HG03280 (cell line): ENCODE measurements at regions not wholly inside any gene's neighbourhood (a gene's known extent, or its start where the extent isn't known, plus 50 kb on each side); places are given as distances from the start of the nearest gene placed in this dataset.
"Not testable (repeated sequence)": the region's sequence is repeated elsewhere in the genome, so short reads cannot be mapped to it uniquely, and the experiment has no call there.

ENCODE experiments used
- ATAC-seq: cut with Tn5 transposase; IDR thresholded peaks from one replicate; pipeline ENCODE4 v1.9.1; 2021; ENCODE audit warnings: mild to moderate bottlenecking, moderate library complexity; ENCODE audit not compliant: unreplicated experiment

- no peak for ATAC-seq
Measured at GRCh38 chrX:3815896-3816664, 102.6 kb upstream of the PRKX start.

- no peak for ATAC-seq
Measured at GRCh38 chrX:3811331-3812311, 98.2 kb upstream of the PRKX start.

GRCh38 chrX:3807906-3808305 is 94.5 kb upstream of the PRKX start:
- no peak for ATAC-seq

- no peak for ATAC-seq
Measured at GRCh38 chrX:3806630-3807029, 93.2 kb upstream of the PRKX start.

GRCh38 chrX:3803713-3804112 is 90.3 kb upstream of the PRKX start:
- no peak for ATAC-seq

- ATAC-seq: no peak
Measured at GRCh38 chrX:3803305-3803704, 89.9 kb upstream of the PRKX start.

GRCh38 chrX:3795411-3795810 is 82.0 kb upstream of the PRKX start:
- not testable (repeated sequence) for ATAC-seq

GRCh38 chrX:3791449-3791848 is 78.0 kb upstream of the PRKX start:
- ATAC-seq: no peak

GRCh38 chrX:3788494-3789233 is 75.2 kb upstream of the PRKX start:
- no peak for ATAC-seq

GRCh38 chrX:3787856-3788255 is 74.4 kb upstream of the PRKX start:
- ATAC-seq: no peak

GRCh38 chrX:3785822-3786221 is 72.4 kb upstream of the PRKX start:
- ATAC-seq: not testable (repeated sequence)

GRCh38 chrX:3780564-3780963 is 67.1 kb upstream of the PRKX start:
- no peak for ATAC-seq

- no peak for ATAC-seq
Measured at GRCh38 chrX:3779546-3779945, 66.1 kb upstream of the PRKX start.

GRCh38 chrX:3777416-3777815 is 64.0 kb upstream of the PRKX start:
- ATAC-seq: no peak

- ATAC-seq: no peak
Measured at GRCh38 chrX:3771766-3772165, 58.3 kb upstream of the PRKX start.

GRCh38 chrX:3768881-3769280 is 55.4 kb upstream of the PRKX start:
- no peak for ATAC-seq
